Liver (tissue), 8 donors: ENCODE measurements at regions not wholly inside any gene's neighbourhood (a gene's known extent, or its start where the extent isn't known, plus 50 kb on each side); places are given as distances from the start of the nearest gene placed in this dataset.
"Not testable (repeated sequence)": the region's sequence is repeated elsewhere in the genome, so short reads cannot be mapped to it uniquely, and the experiment has no call there.

ENCODE experiments used
- DNase-seq: peaks from one replicate; pipeline ENCODE4 v3.0.0-alpha.2; 2017; ENCODE audit warnings: low spot score
- H3K27ac ChIP-seq, 2 donors: one replicate each; pipeline ENCODE4 v1.7.0; 2013; ENCODE audit warnings: inconsistent platforms in 2 of 2, low read length in 2 of 2, control low read depth in 1 of 2, low read depth in 1 of 2, mild to moderate bottlenecking in 1 of 2
- H3K27me3 ChIP-seq, 4 donors: one replicate each; pipeline versions ENCODE4 v1.6.1 to v1.7.0; 2013; ENCODE audit warnings: low read length in 3 of 4, inconsistent platforms in 1 of 4, mild to moderate bottlenecking in 1 of 4, moderate library complexity in 1 of 4; ENCODE audit not compliant: control insufficient read depth in 4 of 4, insufficient read depth in 4 of 4
- H3K36me3 ChIP-seq, 4 donors: one replicate each; pipeline versions ENCODE4 v1.6.1 to v1.7.0; 2013; ENCODE audit warnings: low read length in 3 of 4, mild to moderate bottlenecking in 3 of 4, low read depth in 1 of 4, moderate library complexity in 1 of 4; ENCODE audit not compliant: control insufficient read depth in 4 of 4, insufficient read depth in 3 of 4
- H3K4me1 ChIP-seq, 4 donors: one replicate each; pipeline versions ENCODE4 v1.6.1 to v1.7.0; 2013; ENCODE audit warnings: low read length in 3 of 4, mild to moderate bottlenecking in 3 of 4, moderate library complexity in 1 of 4; ENCODE audit not compliant: control insufficient read depth in 4 of 4, insufficient read depth in 4 of 4
- H3K4me3 ChIP-seq, 3 donors: one replicate each; pipeline versions ENCODE4 v1.6.1 to v1.7.0; 2013; ENCODE audit warnings: low read length in 3 of 3, control low read depth in 1 of 3, low read depth in 1 of 3, mild to moderate bottlenecking in 1 of 3
- H3K9ac ChIP-seq, 2 donors: one replicate each; pipeline ENCODE4 v1.7.0; 2013; ENCODE audit warnings: low read length in 2 of 2, mild to moderate bottlenecking in 2 of 2, moderate library complexity in 2 of 2, control low read depth in 1 of 2, low read depth in 1 of 2
- H3K9me3 ChIP-seq, 4 donors: one replicate each; pipeline versions ENCODE4 v1.6.1 to v1.7.0; 2013; ENCODE audit warnings: low read length in 3 of 4; ENCODE audit not compliant: control insufficient read depth in 4 of 4
- FOXA2 ChIP-seq: IDR thresholded peaks from 2 replicates; pipeline ENCODE4 v1.6.1; 2016; ENCODE audit warnings: antibody characterized with exemption
- HNF4A ChIP-seq, 2 donors: conservative IDR thresholded peaks; 2 replicates each; pipeline ENCODE4 v1.6.1; 2016; ENCODE audit warnings: antibody characterized with exemption in 2 of 2, mild to moderate bottlenecking in 2 of 2
- HNF4G ChIP-seq: IDR thresholded peaks from 2 replicates; pipeline ENCODE4 v1.6.1; 2016; ENCODE audit warnings: antibody characterized with exemption
- JUND ChIP-seq, 2 donors: IDR thresholded peaks; 2 replicates each; pipeline ENCODE4 v1.6.1; 2016; ENCODE audit warnings: antibody characterized with exemption in 2 of 2
- MAX ChIP-seq: IDR thresholded peaks from 2 replicates; pipeline ENCODE4 v1.6.1; 2016; ENCODE audit warnings: antibody characterized with exemption
- NR2F2 ChIP-seq: IDR thresholded peaks from 2 replicates; pipeline ENCODE4 v1.6.1; 2016; ENCODE audit warnings: antibody characterized with exemption
- REST ChIP-seq: IDR thresholded peaks from 2 replicates; pipeline ENCODE4 v1.6.1; 2016; ENCODE audit warnings: antibody characterized with exemption, mild to moderate bottlenecking
- SP1 ChIP-seq: IDR thresholded peaks from 2 replicates; pipeline ENCODE4 v1.6.1; 2018; ENCODE audit warnings: antibody characterized with exemption, mild to moderate bottlenecking
- TAF1 ChIP-seq: conservative IDR thresholded peaks from 2 replicates; pipeline ENCODE4 v1.6.1; 2016; ENCODE audit warnings: antibody characterized with exemption, mild to moderate bottlenecking
- YY1 ChIP-seq: IDR thresholded peaks from 2 replicates; pipeline ENCODE4 v1.6.1; 2016; ENCODE audit warnings: antibody characterized with exemption, mild to moderate bottlenecking
- ZBTB33 ChIP-seq: IDR thresholded peaks from 2 replicates; pipeline ENCODE4 v1.6.1; 2016; ENCODE audit warnings: antibody characterized with exemption
- WGBS: extraction: QIAGEN DNeasy Blood & Tissue Kit; methylation state at CpG from one replicate; pipeline ENCODE4 v1.1.7; 2013; 5-methylcytosine and 5-hydroxymethylcytosine counted together
- TF ChIP-seq, protein P1 (sequence below): fragments of 150-350 bp; IDR thresholded peaks from 2 replicates; pipeline ENCODE4 v1.5.1; 2017; ENCODE audit warnings: improper control_type of control experiment, low read depth, low read length; ENCODE audit not compliant: missing input control
- donor health status: healthy.
- donor health status: healthy.
- donor health status: healthy.
- donor health status: healthy.
- donor health status: healthy.

DNA sequence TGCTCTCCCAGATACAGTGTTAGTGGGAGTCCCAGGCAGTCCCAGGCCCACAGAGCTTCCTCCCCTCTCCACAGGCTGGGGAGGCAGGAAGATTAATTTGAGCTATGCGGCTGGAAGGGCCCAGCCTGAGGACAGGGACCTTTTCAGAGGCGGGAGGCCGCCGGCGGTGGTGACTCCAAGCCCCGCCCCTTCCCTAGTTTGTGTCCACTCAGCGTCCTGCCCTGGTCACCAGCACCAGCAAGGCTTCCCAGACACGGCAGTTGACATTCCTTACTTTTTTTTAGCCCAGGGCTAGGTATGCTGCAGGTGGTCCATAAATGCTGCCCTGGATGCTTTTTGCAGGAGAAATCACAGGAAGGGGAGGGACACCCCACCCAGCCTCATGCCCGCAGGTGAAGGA lies 67.7 kb upstream of the LRPAP1 start (continued):
- TF ChIP-seq ZBTB33 (no peak), MAX (no peak), HNF4A (conservative IDR thresholded peaks at IDR 0.05) (no peak)

GRCh38 chr4:3598695-3599227 lies 66.5 kb upstream of the LRPAP1 start:
- no peaks in the 10 kb centered on the region for H3K27me3 ChIP-seq
- H3K4me1 ChIP-seq: no peaks in the 10 kb centered on the region
- TF ChIP-seq YY1: no peak
- no peak for TF ChIP-seq FOXA2
- no peak for TF ChIP-seq SP1
- TF ChIP-seq NR2F2: no peak
- TF ChIP-seq, protein P1, sequence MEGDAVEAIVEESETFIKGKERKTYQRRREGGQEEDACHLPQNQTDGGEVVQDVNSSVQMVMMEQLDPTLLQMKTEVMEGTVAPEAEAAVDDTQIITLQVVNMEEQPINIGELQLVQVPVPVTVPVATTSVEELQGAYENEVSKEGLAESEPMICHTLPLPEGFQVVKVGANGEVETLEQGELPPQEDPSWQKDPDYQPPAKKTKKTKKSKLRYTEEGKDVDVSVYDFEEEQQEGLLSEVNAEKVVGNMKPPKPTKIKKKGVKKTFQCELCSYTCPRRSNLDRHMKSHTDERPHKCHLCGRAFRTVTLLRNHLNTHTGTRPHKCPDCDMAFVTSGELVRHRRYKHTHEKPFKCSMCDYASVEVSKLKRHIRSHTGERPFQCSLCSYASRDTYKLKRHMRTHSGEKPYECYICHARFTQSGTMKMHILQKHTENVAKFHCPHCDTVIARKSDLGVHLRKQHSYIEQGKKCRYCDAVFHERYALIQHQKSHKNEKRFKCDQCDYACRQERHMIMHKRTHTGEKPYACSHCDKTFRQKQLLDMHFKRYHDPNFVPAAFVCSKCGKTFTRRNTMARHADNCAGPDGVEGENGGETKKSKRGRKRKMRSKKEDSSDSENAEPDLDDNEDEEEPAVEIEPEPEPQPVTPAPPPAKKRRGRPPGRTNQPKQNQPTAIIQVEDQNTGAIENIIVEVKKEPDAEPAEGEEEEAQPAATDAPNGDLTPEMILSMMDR: no peak
- no peak for TF ChIP-seq JUND (IDR thresholded peaks at IDR 0.05)
- no peak for TF ChIP-seq HNF4G
- no peak for TF ChIP-seq TAF1
- no peak for TF ChIP-seq REST
- no peak overlapping the region for H3K27ac ChIP-seq
- no peaks in the 10 kb centered on the region for H3K9me3 ChIP-seq
- no peak overlapping the region for H3K4me3 ChIP-seq
- H3K36me3 ChIP-seq: no peaks in the 10 kb centered on the region
- 91% methylated on average over 8 of the region's 8 CpGs for WGBS
- no peak overlapping the region for H3K9ac ChIP-seq
- no peak for DNase-seq

- WGBS: 68% methylated on average over 13 of the region's 13 CpGs
- H3K4me3 ChIP-seq, H3K4me1 ChIP-seq, H3K9me3 ChIP-seq, H3K9ac ChIP-seq, H3K27me3 ChIP-seq, H3K27ac ChIP-seq, DNase-seq, H3K36me3 ChIP-seq: not testable (repeated sequence)
Measured at GRCh38 chr4:3597896-3598505, 65.8 kb upstream of the LRPAP1 start.

DNA sequence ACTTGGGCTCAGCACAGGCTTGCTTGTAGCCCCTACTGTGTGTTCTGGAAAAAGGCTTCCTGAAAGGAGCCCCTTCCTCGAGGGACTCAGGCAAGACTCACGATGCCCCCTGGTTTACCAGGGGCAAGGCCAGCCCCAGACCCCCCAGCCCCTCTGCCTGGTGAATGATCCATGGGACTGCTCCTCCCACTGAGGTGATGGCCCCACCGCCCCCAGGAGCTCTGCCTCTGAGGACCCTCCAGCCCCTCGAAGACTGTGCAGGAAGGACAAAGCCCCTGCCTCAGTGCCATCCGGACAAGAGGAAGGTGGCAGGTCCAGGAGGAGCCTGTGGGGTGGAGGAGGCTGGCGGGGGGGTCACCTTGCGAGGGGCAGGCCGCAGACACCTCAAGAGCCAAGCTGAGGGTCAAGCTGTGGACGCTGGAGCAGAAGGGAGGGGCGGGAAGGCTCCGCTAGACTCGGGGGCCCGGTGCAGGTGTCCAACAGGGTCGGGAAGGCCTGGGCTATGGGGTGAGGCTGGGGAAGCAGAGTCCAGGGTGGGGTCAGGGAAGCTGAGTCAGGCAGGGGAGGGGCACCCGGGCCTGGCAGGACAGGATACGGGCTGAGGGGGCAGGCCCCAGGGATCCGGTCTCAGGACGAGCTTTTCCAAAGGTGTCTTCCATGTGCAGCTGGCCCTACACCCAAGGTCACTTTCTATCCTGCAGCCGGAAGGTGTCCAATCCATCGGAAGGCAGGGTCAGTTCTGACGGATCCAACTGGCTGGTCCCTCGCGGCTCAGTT lies 64.9 kb upstream of the LRPAP1 start:
- H3K9me3 ChIP-seq, H3K9ac ChIP-seq, H3K27ac ChIP-seq, DNase-seq, H3K36me3 ChIP-seq, H3K4me1 ChIP-seq, H3K27me3 ChIP-seq, H3K4me3 ChIP-seq: not testable (repeated sequence)
- WGBS: 71% methylated on average over 23 of the region's 23 CpGs

DNA sequence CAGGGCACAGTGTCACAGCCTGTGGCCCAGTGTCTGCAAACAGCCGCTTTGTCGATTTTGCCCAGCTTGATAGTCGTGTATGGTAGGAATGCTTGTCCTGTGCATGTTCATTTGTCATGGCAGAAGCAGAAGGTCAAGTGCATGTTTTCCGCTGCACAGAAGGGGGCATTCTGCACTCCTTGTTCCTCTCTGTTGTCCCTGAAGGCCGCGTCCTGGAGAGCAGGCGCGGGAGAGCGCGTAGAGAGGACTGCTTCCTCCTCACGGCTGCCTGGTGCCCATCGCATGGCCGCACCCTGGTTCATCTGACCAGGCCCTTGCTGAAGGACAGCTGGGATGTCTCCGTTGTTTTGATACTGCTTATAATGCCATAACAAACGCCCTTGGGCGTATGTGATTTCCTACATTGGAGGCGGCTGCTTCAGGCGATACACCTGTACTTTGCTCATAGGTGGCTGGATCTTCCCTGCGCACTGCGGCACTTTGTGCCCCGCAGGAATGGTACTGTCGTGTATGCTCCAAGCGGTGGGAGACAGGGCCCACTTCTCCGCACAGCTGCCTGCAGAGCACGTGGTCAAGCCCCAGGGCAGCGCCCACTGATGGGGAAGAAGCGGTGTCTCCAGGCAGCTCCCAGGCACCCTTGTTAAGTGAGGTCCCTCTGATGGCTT lies 63.5 kb upstream of the LRPAP1 start:
- not testable (repeated sequence) for H3K4me1 ChIP-seq, H3K27me3 ChIP-seq, H3K36me3 ChIP-seq, H3K4me3 ChIP-seq, H3K9me3 ChIP-seq, DNase-seq, H3K9ac ChIP-seq, H3K27ac ChIP-seq
- WGBS: 91% methylated on average over 25 of the region's 27 CpGs
